Osteoblast (primary cell): ENCODE measurements at regions not wholly inside any gene's neighbourhood (a gene's known extent, or its start where the extent isn't known, plus 50 kb on each side); places are given as distances from the start of the nearest gene placed in this dataset.

Experiments used
- DNase-seq: peaks from one replicate; pipeline ENCODE4 v3.0.0; 2011; ENCODE audit warnings: low spot score, mixed read lengths; ENCODE audit not compliant: insufficient read length; ENCODE audit errors: missing footprints
- H2AFZ ChIP-seq: 2 replicates; pipeline ENCODE4 v1.6.0; 2011; ENCODE audit warnings: mild to moderate bottlenecking, low read length
- H3K27ac ChIP-seq: 2 replicates; pipeline ENCODE4 v1.5.1; 2011; ENCODE audit warnings: mild to moderate bottlenecking, low read depth, low read length, moderate library complexity
- H3K27me3 ChIP-seq: 2 replicates; pipeline ENCODE4 v1.6.0; 2012; ENCODE audit warnings: mild to moderate bottlenecking, control low read depth, inconsistent platforms, low read length, moderate library complexity; ENCODE audit not compliant: insufficient read depth
- H3K36me3 ChIP-seq: 2 replicates; pipeline ENCODE4 v1.5.1; 2011; ENCODE audit warnings: mild to moderate bottlenecking, low read length, control low read depth, moderate library complexity; ENCODE audit not compliant: insufficient read depth
- H3K4me1 ChIP-seq: 2 replicates; pipeline ENCODE4 v1.5.1; 2011; ENCODE audit warnings: mild to moderate bottlenecking, low read length, control low read depth, moderate library complexity; ENCODE audit not compliant: insufficient read depth
- H3K4me2 ChIP-seq: 2 replicates; pipeline ENCODE4 v1.6.0; 2011; ENCODE audit warnings: mild to moderate bottlenecking, low read length; ENCODE audit not compliant: insufficient read depth
- H3K4me3 ChIP-seq: fragments of 200-600 bp; sonication (generic); 3 replicates; pipeline ENCODE4 v1.5.1; 2012; ENCODE audit warnings: mild to moderate bottlenecking, low read length, inconsistent platforms; ENCODE audit not compliant: insufficient read depth
- H3K79me2 ChIP-seq: 2 replicates; pipeline ENCODE4 v1.6.0; 2012; ENCODE audit warnings: mild to moderate bottlenecking, low read length, control low read depth, inconsistent platforms; ENCODE audit not compliant: insufficient read depth
- H3K9me3 ChIP-seq: 2 replicates; pipeline ENCODE4 v1.5.1; 2011; ENCODE audit warnings: low read depth, low read length, control low read depth
- H4K20me1 ChIP-seq: 2 replicates; pipeline ENCODE4 v1.6.0; 2012; ENCODE audit warnings: mild to moderate bottlenecking, low read length, control low read depth; ENCODE audit not compliant: insufficient read depth
- TF ChIP-seq, protein P1 (sequence below): IDR thresholded peaks from 2 replicates; pipeline ENCODE4 v1.5.1; 2011; ENCODE audit warnings: mild to moderate bottlenecking, low read depth, low read length, moderate library complexity; ENCODE audit errors: extremely low read depth

DNA sequence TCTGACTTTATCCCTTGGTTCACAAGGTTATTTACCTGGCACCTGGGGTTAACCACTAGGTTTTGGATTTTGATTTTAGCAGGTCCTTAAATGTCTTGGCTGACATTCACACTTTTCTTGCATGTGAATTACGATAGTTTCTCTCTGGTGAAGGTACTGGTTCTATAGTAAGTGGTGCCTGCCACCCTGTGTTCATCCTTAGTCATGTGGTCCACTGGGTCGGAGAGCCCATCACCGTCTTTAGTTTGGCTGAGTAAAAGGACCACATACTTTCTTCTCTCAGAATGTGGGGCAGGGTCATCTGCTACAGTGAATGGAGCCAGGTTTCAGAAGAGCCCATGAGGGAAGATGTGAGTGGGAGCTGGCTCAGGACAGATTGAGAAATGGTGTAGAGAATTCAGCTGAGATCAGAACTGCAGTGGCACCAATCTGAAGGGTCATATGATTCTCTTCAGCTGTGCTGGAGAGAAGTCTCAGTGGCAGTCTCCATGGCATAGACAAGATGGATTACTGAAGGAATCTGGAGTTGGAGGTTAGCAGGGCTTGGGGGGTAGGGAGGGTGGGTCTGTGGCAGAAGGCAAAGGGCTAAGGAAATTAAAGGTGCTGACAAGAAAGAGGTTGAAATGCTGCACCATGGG is 310.4 kb downstream of the GPAT3 start:
- no peaks in the 10 kb centered on the region for H3K36me3 ChIP-seq
- no peaks in the 10 kb centered on the region for H3K9me3 ChIP-seq
- TF ChIP-seq, protein P1, sequence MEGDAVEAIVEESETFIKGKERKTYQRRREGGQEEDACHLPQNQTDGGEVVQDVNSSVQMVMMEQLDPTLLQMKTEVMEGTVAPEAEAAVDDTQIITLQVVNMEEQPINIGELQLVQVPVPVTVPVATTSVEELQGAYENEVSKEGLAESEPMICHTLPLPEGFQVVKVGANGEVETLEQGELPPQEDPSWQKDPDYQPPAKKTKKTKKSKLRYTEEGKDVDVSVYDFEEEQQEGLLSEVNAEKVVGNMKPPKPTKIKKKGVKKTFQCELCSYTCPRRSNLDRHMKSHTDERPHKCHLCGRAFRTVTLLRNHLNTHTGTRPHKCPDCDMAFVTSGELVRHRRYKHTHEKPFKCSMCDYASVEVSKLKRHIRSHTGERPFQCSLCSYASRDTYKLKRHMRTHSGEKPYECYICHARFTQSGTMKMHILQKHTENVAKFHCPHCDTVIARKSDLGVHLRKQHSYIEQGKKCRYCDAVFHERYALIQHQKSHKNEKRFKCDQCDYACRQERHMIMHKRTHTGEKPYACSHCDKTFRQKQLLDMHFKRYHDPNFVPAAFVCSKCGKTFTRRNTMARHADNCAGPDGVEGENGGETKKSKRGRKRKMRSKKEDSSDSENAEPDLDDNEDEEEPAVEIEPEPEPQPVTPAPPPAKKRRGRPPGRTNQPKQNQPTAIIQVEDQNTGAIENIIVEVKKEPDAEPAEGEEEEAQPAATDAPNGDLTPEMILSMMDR = no peak

DNA sequence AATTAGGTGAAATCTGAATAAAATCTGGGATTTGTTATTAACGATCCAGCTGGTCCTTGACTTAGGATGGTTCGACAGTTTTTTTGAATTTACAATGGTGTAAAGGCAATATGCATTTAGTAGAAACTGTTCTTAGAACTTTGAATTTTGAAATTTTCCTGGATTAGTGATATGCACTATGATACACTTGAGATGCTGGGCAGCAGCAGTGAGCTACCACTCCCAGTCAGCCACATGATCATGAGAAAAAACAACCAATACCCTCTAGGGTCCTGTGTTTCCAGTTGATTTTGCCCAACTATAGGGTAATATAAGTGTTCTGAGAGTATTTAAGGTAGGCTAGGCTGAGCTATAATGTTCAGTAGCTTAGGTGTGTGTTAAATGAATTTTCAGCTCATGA is 303.7 kb downstream of the GPAT3 start:
- Histone ChIP-seq H3K4me2 (no peak overlapping the region), H3K4me1 (no peaks in the 10 kb centered on the region), H2AFZ (no peak overlapping the region), H3K9me3 (no peaks in the 10 kb centered on the region), H3K27me3 (no peaks in the 10 kb centered on the region), H4K20me1 (no peaks in the 10 kb centered on the region), H3K79me2 (no peaks in the 10 kb centered on the region), H3K36me3 (no peaks in the 10 kb centered on the region), H3K4me3 (no peak overlapping the region), H3K27ac (no peak overlapping the region)
- no peak for DNase-seq
- TF ChIP-seq, protein P1 = no peak

More for the DNA sequence above, 310.4 kb downstream of the GPAT3 start:
- Histone ChIP-seq H3K27me3 (no peaks in the 10 kb centered on the region), H3K27ac (no peak overlapping the region), H3K4me1 (peaks cover 10% of the 10 kb centered on the region), H2AFZ (no peak overlapping the region), H3K4me2 (no peak overlapping the region), H3K4me3 (no peak overlapping the region), H4K20me1 (no peaks in the 10 kb centered on the region), H3K79me2 (no peaks in the 10 kb centered on the region)
- DNase-seq = no peak

DNA sequence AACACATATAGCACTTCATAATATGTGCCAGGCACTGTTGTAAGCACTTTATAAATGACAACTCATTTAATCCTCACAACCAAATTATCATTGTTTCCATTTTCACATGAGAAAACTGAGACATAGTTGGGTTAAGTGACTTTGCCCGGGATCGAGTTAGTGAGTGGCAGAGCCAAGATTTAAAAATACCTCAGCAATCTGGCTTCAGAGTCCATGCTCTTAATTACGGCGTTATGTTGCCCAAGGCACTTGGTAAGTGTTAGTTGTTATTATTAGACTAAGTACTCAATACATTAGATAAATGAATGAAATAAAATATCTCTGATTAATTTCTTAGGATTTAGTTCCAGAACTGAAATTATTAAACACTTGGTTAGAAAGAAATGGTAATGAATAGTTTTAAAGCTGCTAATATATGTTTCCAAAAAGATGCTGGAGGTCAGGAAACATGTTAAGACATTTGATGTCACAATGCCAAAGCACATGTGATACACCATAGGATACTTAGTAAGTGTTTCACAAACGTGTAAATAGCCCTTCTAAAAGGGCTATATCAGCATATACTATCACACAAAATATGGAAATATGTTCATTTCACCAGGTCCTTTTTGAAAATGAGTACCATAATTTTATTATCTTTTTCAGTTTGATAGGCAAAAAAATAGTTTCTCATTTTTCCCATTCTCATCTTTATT is 301.9 kb downstream of the GPAT3 start:
- Histone ChIP-seq H3K27ac (no peak overlapping the region), H3K36me3 (no peaks in the 10 kb centered on the region), H2AFZ (no peak overlapping the region), H4K20me1 (no peaks in the 10 kb centered on the region), H3K4me1 (no peaks in the 10 kb centered on the region), H3K27me3 (no peaks in the 10 kb centered on the region), H3K4me2 (no peak overlapping the region), H3K4me3 (no peak overlapping the region), H3K79me2 (no peaks in the 10 kb centered on the region), H3K9me3 (no peaks in the 10 kb centered on the region)
- TF ChIP-seq, protein P1 = no peak
- no peak for DNase-seq

DNA sequence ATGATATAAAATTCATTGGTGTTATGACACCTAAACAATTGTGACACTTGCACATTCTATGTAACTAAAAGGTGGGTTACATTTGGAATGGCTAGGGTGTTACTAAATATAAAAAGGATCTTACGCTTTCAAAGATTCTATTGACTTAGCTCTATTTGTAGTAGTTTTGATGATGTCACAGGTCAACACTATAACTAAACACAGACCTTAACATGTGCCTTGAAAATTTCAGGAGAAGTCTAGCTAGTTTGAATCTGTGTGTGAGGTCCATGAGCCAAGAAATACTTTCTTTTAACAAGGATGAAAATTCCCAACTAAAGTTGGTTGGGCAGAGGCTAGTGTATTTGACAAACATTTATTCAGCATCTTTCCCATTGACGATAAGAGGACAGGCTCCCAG is 298.0 kb downstream of the GPAT3 start:
- TF ChIP-seq, protein P1 = no peak
- Histone ChIP-seq H3K36me3 (no peaks in the 10 kb centered on the region), H3K27ac (no peak overlapping the region), H3K79me2 (no peaks in the 10 kb centered on the region), H3K4me1 (no peaks in the 10 kb centered on the region), H4K20me1 (no peaks in the 10 kb centered on the region), H2AFZ (no peak overlapping the region), H3K4me3 (no peak overlapping the region), H3K27me3 (no peaks in the 10 kb centered on the region), H3K9me3 (no peaks in the 10 kb centered on the region), H3K4me2 (no peak overlapping the region)
- DNase-seq = no peak
